ENCODE measurements at regions not wholly inside any gene's neighbourhood (a gene's known extent, or its start where the extent isn't known, plus 50 kb on each side); places are given as distances from the start of the nearest gene placed in this dataset.
"Not testable (repeated sequence)": the region's sequence is repeated elsewhere in the genome, so short reads cannot be mapped to it uniquely, and the experiment has no call there.

GRCh38 chr9:64813072-64813471 is 471.9 kb downstream of the FOXD4L5 start:
- DNase-seq (ENCODE audit: low spot score) = not testable (repeated sequence)

GRCh38 chr9:64778667-64779066 is 506.3 kb downstream of the FOXD4L5 start:
- not testable (repeated sequence) for DNase-seq (ENCODE audit: low spot score)

GRCh38 chr9:64776269-64776668 is 508.7 kb downstream of the FOXD4L5 start:
- not testable (repeated sequence) for DNase-seq (ENCODE audit: low spot score)

- not testable (repeated sequence) for DNase-seq (ENCODE audit: low spot score)
Measured at GRCh38 chr9:64774813-64775793, 509.9 kb downstream of the FOXD4L5 start.

GRCh38 chr9:64774004-64774812 is 510.8 kb downstream of the FOXD4L5 start:
- not testable (repeated sequence) for DNase-seq (ENCODE audit: low spot score)

- DNase-seq (ENCODE audit: low spot score) = peak; percentile 8
Measured at GRCh38 chr9:64773491-64773931, 511.5 kb downstream of the FOXD4L5 start.

GRCh38 chr9:64772751-64773331 is 512.2 kb downstream of the FOXD4L5 start:
- not testable (repeated sequence) for DNase-seq (ENCODE audit: low spot score)

- DNase-seq (ENCODE audit: low spot score) = not testable (repeated sequence)
Measured at GRCh38 chr9:64772123-64772736, 512.8 kb downstream of the FOXD4L5 start.
